ENCODE measurements at regions not wholly inside any gene's neighbourhood (a gene's known extent, or its start where the extent isn't known, plus 50 kb on each side); places are given as distances from the start of the nearest gene placed in this dataset.

DNA sequence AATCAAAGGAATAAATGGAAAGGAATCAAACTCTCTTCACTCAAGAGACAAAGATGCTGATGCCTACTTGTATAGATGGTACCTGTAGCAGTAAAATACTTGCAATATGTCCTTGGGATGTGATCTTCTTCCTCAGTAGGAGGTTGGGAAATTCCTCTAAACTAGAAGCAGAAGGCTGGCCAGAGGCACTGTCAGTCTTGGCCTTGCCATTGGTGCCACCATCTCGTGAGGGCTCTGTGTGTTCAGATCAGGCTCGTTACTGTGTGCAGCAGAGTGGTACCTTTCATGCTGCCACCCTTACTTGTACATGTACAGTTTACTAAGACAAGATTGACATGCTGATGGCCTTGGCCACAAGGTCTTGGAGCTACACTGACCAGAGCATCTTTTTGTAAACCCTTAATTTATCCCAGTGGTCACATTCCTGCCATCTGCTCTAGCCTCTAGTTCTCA, 169.0 kb downstream of the MYCN start:
- TF ChIP-seq, protein P1, sequence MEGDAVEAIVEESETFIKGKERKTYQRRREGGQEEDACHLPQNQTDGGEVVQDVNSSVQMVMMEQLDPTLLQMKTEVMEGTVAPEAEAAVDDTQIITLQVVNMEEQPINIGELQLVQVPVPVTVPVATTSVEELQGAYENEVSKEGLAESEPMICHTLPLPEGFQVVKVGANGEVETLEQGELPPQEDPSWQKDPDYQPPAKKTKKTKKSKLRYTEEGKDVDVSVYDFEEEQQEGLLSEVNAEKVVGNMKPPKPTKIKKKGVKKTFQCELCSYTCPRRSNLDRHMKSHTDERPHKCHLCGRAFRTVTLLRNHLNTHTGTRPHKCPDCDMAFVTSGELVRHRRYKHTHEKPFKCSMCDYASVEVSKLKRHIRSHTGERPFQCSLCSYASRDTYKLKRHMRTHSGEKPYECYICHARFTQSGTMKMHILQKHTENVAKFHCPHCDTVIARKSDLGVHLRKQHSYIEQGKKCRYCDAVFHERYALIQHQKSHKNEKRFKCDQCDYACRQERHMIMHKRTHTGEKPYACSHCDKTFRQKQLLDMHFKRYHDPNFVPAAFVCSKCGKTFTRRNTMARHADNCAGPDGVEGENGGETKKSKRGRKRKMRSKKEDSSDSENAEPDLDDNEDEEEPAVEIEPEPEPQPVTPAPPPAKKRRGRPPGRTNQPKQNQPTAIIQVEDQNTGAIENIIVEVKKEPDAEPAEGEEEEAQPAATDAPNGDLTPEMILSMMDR (IDR thresholded peaks at IDR 0.05) = no peak
- TF ChIP-seq POLR2A (IDR thresholded peaks at IDR 0.05) = no peak
